ENCODE measurements at regions not wholly inside any gene's neighbourhood (a gene's known extent, or its start where the extent isn't known, plus 50 kb on each side); places are given as distances from the start of the nearest gene placed in this dataset.
"Not testable (repeated sequence)": the region's sequence is repeated elsewhere in the genome, so short reads cannot be mapped to it uniquely, and the experiment has no call there.

DNA sequence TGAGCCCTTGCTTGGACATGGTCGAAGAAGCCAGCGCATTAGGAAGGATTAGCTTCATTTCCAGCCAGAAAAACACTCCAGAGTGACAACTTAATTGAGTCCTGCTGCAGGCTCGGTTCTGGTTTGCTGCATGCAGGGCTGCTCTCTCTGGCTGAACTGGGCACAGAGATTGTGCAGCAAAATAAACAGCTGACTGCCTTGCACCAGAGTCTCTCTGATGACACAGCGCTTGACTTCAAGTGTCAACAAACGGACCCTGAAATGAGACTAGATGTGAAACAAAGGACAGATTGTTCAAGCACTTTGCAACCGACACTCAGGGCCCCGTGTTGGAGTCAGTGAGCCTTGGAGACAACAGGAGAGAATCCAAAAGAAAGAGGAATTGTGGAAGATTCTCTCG, 197.3 kb upstream of the LRRC61 start (continued):
- TF ChIP-seq ARID5B (CRISPR knock-in tag; IDR thresholded peaks at IDR 0.05) = peak; percentile 94
- TF ChIP-seq, protein P1, sequence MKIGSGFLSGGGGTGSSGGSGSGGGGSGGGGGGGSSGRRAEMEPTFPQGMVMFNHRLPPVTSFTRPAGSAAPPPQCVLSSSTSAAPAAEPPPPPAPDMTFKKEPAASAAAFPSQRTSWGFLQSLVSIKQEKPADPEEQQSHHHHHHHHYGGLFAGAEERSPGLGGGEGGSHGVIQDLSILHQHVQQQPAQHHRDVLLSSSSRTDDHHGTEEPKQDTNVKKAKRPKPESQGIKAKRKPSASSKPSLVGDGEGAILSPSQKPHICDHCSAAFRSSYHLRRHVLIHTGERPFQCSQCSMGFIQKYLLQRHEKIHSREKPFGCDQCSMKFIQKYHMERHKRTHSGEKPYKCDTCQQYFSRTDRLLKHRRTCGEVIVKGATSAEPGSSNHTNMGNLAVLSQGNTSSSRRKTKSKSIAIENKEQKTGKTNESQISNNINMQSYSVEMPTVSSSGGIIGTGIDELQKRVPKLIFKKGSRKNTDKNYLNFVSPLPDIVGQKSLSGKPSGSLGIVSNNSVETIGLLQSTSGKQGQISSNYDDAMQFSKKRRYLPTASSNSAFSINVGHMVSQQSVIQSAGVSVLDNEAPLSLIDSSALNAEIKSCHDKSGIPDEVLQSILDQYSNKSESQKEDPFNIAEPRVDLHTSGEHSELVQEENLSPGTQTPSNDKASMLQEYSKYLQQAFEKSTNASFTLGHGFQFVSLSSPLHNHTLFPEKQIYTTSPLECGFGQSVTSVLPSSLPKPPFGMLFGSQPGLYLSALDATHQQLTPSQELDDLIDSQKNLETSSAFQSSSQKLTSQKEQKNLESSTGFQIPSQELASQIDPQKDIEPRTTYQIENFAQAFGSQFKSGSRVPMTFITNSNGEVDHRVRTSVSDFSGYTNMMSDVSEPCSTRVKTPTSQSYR (CRISPR knock-in tag; IDR thresholded peaks at IDR 0.05; ENCODE audit: borderline replicate concordance) = 0 out of 2 replicates have a peak, but pooled peaks have one; percentile 14
- peak; percentile 82 for TF ChIP-seq CEBPG (CRISPR knock-in tag; IDR thresholded peaks at IDR 0.05)
- peak; percentile 6; the same call in 1 of the 2 replicates for TF ChIP-seq RAD21 (CRISPR knock-in tag; IDR thresholded peaks at IDR 0.05)
- peak; percentile 58; the same call in 1 of the 2 replicates for TF ChIP-seq HDAC1 (CRISPR knock-in tag; IDR thresholded peaks at IDR 0.05)
- TF ChIP-seq PITX1 (CRISPR knock-in tag; IDR thresholded peaks at IDR 0.05) = peak; percentile 64; the same call in 1 of the 2 replicates
- peak; percentile 80; the same call in 1 of the 2 replicates for TF ChIP-seq CBX5 (CRISPR knock-in tag; IDR thresholded peaks at IDR 0.05; ENCODE audit: borderline replicate concordance)
- peak; percentile 55; the same call in 1 of the 2 replicates for TF ChIP-seq HOXA3 (CRISPR knock-in tag; IDR thresholded peaks at IDR 0.05)
- 0 out of 2 replicates have a peak, but pooled peaks have one; percentile 63 for TF ChIP-seq SMAD3 (CRISPR knock-in tag; IDR thresholded peaks at IDR 0.05)
- TF ChIP-seq MNT (IDR thresholded peaks at IDR 0.05) = peak; percentile 29; the same call in 1 of the 2 replicates
- TF ChIP-seq FOSL2 (CRISPR knock-in tag; IDR thresholded peaks at IDR 0.05) = peak; percentile 91
- TF ChIP-seq, protein P2, sequence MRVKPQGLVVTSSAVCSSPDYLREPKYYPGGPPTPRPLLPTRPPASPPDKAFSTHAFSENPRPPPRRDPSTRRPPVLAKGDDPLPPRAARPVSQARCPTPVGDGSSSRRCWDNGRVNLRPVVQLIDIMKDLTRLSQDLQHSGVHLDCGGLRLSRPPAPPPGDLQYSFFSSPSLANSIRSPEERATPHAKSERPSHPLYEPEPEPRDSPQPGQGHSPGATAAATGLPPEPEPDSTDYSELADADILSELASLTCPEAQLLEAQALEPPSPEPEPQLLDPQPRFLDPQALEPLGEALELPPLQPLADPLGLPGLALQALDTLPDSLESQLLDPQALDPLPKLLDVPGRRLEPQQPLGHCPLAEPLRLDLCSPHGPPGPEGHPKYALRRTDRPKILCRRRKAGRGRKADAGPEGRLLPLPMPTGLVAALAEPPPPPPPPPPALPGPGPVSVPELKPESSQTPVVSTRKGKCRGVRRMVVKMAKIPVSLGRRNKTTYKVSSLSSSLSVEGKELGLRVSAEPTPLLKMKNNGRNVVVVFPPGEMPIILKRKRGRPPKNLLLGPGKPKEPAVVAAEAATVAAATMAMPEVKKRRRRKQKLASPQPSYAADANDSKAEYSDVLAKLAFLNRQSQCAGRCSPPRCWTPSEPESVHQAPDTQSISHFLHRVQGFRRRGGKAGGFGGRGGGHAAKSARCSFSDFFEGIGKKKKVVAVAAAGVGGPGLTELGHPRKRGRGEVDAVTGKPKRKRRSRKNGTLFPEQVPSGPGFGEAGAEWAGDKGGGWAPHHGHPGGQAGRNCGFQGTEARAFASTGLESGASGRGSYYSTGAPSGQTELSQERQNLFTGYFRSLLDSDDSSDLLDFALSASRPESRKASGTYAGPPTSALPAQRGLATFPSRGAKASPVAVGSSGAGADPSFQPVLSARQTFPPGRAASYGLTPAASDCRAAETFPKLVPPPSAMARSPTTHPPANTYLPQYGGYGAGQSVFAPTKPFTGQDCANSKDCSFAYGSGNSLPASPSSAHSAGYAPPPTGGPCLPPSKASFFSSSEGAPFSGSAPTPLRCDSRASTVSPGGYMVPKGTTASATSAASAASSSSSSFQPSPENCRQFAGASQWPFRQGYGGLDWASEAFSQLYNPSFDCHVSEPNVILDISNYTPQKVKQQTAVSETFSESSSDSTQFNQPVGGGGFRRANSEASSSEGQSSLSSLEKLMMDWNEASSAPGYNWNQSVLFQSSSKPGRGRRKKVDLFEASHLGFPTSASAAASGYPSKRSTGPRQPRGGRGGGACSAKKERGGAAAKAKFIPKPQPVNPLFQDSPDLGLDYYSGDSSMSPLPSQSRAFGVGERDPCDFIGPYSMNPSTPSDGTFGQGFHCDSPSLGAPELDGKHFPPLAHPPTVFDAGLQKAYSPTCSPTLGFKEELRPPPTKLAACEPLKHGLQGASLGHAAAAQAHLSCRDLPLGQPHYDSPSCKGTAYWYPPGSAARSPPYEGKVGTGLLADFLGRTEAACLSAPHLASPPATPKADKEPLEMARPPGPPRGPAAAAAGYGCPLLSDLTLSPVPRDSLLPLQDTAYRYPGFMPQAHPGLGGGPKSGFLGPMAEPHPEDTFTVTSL (CRISPR knock-in tag; IDR thresholded peaks at IDR 0.05; ENCODE audit: borderline replicate concordance) = peak; percentile 71; the same call in 1 of the 2 replicates
- TF ChIP-seq SOX13 (IDR thresholded peaks at IDR 0.05) = not testable (repeated sequence)
- TF ChIP-seq SOX13 (CRISPR knock-in tag; conservative IDR thresholded peaks at IDR 0.05 in 1 of 2, IDR thresholded peaks at IDR 0.05 in 1 of 2) = peak in 1 of 2 experiments; percentile 88; a peak in 2 of 4 replicates
- TF ChIP-seq KAT8 (CRISPR knock-in tag; IDR thresholded peaks at IDR 0.05) = 0 out of 2 replicates have a peak, but pooled peaks have one; percentile 50
- TF ChIP-seq MIXL1 (CRISPR knock-in tag; IDR thresholded peaks at IDR 0.05) = peak; percentile 46; the same call in 1 of the 2 replicates
- TF ChIP-seq ZNF264 (CRISPR knock-in tag; IDR thresholded peaks at IDR 0.05) = peak; percentile 84
